Neural progenitor cell (in vitro differentiated cells): ENCODE measurements at regions not wholly inside any gene's neighbourhood (a gene's known extent, or its start where the extent isn't known, plus 50 kb on each side); places are given as distances from the start of the nearest gene placed in this dataset.

Source experiments
- DNase-seq: peaks from one replicate; pipeline ENCODE4 v3.0.0-alpha.2; 2016; ENCODE audit warnings: low spot score
- H2AFZ ChIP-seq: fragments of 200-600 bp; sonication (generic); replicated peaks from 2 replicates; pipeline ENCODE4 v1.6.1; 2016; ENCODE audit warnings: antibody characterized with exemption
- H3F3A ChIP-seq: fragments of 200-600 bp; sonication (generic); 2 replicates; pipeline ENCODE4 v1.6.1; 2016; ENCODE audit warnings: antibody characterized with exemption, low read depth
- H3K27ac ChIP-seq: fragments of 200-600 bp; sonication (generic); 2 replicates; pipeline ENCODE4 v1.5.1; 2016; ENCODE audit warnings: mild to moderate bottlenecking
- H3K27me3 ChIP-seq: fragments of 200-600 bp; sonication (generic); 2 replicates; pipeline ENCODE4 v1.6.1; 2016; ENCODE audit warnings: mild to moderate bottlenecking, moderate library complexity
- H3K36me3 ChIP-seq: fragments of 200-600 bp; sonication (generic); 2 replicates; pipeline ENCODE4 v1.5.1; 2016
- H3K4me1 ChIP-seq: fragments of 200-600 bp; sonication (generic); 2 replicates; pipeline ENCODE4 v1.6.1; 2016; ENCODE audit warnings: mixed run types
- H3K4me2 ChIP-seq: fragments of 200-600 bp; sonication (generic); 2 replicates; pipeline ENCODE4 v1.6.1; 2016
- H3K4me3 ChIP-seq: fragments of 200-600 bp; sonication (generic); 2 replicates; pipeline ENCODE4 v1.5.1; 2016
- H3K79me2 ChIP-seq: fragments of 200-600 bp; sonication (generic); 2 replicates; pipeline ENCODE4 v1.6.1; 2016; ENCODE audit warnings: low read depth
- H3K9ac ChIP-seq: fragments of 200-600 bp; sonication (generic); 2 replicates; pipeline ENCODE4 v1.6.1; 2016
- H3K9me3 ChIP-seq: fragments of 200-600 bp; sonication (generic); 2 replicates; pipeline ENCODE4 v1.5.1; 2016; ENCODE audit warnings: low read depth
- H4K20me1 ChIP-seq: fragments of 200-600 bp; sonication (generic); 2 replicates; pipeline ENCODE4 v1.6.1; 2016; ENCODE audit warnings: low read depth
- H3K27ac Mint-ChIP-seq: 3 replicates; pipeline ENCODE4 v1.8.0; 2021; ENCODE audit warnings: mixed read lengths
- H3K27me3 Mint-ChIP-seq: 2 replicates; pipeline ENCODE4 v1.8.0; 2022; ENCODE audit warnings: low read depth, mild to moderate bottlenecking, inconsistent platforms, moderate library complexity, mixed read lengths; ENCODE audit not compliant: insufficient read depth
- H3K36me3 Mint-ChIP-seq: 3 replicates; pipeline ENCODE4 v1.8.0; 2021; ENCODE audit warnings: mixed read lengths
- H3K4me1 Mint-ChIP-seq: 3 replicates; pipeline ENCODE4 v1.8.0; 2021; ENCODE audit warnings: mixed read lengths
- H3K4me3 Mint-ChIP-seq: 3 replicates; pipeline ENCODE4 v1.8.0; 2021; ENCODE audit warnings: mild to moderate bottlenecking, moderate library complexity, mixed read lengths
- H3K9me3 Mint-ChIP-seq: 3 replicates; pipeline ENCODE4 v1.8.0; 2020; ENCODE audit warnings: mixed read lengths
- CTCF ChIP-seq: fragments of 200-600 bp; sonication (generic); IDR thresholded peaks from 2 replicates; pipeline ENCODE4 v1.5.1; 2017; ENCODE audit warnings: antibody characterized with exemption, mild to moderate bottlenecking
- EZH2 ChIP-seq: fragments of 200-600 bp; sonication (generic); IDR thresholded peaks from 2 replicates; pipeline ENCODE4 v1.6.1; 2017; ENCODE audit warnings: antibody characterized with exemption, mild to moderate bottlenecking, moderate library complexity
- EZH2phosphoT487 ChIP-seq: fragments of 200-600 bp; sonication (generic); IDR thresholded peaks from 2 replicates; pipeline ENCODE4 v1.6.1; 2017; ENCODE audit warnings: antibody characterized with exemption

- no peak overlapping the region for H3K9ac ChIP-seq
Observed at GRCh38 chr6:145070791-145071190, 664.5 kb downstream of the EPM2A start.

GRCh38 chr6:145071836-145072235, 663.5 kb downstream of the EPM2A start:
- Mint-ChIP-seq H3K4me1 (no peaks in the 10 kb centered on the region), H3K9me3 (peaks cover 2% of the 10 kb centered on the region), H3K36me3 (no peaks in the 10 kb centered on the region), H3K4me3 (no peak overlapping the region), H3K27me3 (no peaks in the 10 kb centered on the region), H3K27ac (no peak overlapping the region)
- H4K20me1 ChIP-seq, result no peaks in the 10 kb centered on the region
- no peaks in the 10 kb centered on the region for H3K36me3 ChIP-seq
- no peak overlapping the region for H3K27ac ChIP-seq
- peaks cover 12% of the 10 kb centered on the region for H3K4me1 ChIP-seq
- H3K79me2 ChIP-seq, result no peaks in the 10 kb centered on the region
- no peak overlapping the region for H3K9ac ChIP-seq
- no peak for DNase-seq
- no peak overlapping the region for H2AFZ ChIP-seq
- no peaks in the 10 kb centered on the region for H3K27me3 ChIP-seq
- H3F3A ChIP-seq, result no peaks in the 10 kb centered on the region
- H3K9me3 ChIP-seq, result no peaks in the 10 kb centered on the region
- H3K4me3 ChIP-seq, result no peak overlapping the region
- no peak overlapping the region for H3K4me2 ChIP-seq
- TF ChIP-seq EZH2phosphoT487, result no peak
- no peak for TF ChIP-seq EZH2
- TF ChIP-seq CTCF, result no peak

More at GRCh38 chr6:145070791-145071190, 664.5 kb downstream of the EPM2A start:
- no peak overlapping the region for H3K4me3 ChIP-seq
- H3K36me3 ChIP-seq, result no peaks in the 10 kb centered on the region
- H3K9me3 Mint-ChIP-seq, result peaks cover 2% of the 10 kb centered on the region
- no peak overlapping the region for H2AFZ ChIP-seq
- no peaks in the 10 kb centered on the region for H3K4me1 Mint-ChIP-seq
- no peak overlapping the region for H3K27ac ChIP-seq
- H3K27me3 ChIP-seq, result no peaks in the 10 kb centered on the region
- H3K4me1 ChIP-seq, result peaks cover 12% of the 10 kb centered on the region
- H3K36me3 Mint-ChIP-seq, result no peaks in the 10 kb centered on the region
- H4K20me1 ChIP-seq, result no peaks in the 10 kb centered on the region
- H3K27ac Mint-ChIP-seq, result no peak overlapping the region
- H3K9me3 ChIP-seq, result no peaks in the 10 kb centered on the region
- no peak overlapping the region for H3K4me2 ChIP-seq
- no peaks in the 10 kb centered on the region for H3K79me2 ChIP-seq
- no peak for DNase-seq
- no peak for TF ChIP-seq EZH2
- TF ChIP-seq EZH2phosphoT487, result no peak
- TF ChIP-seq CTCF, result no peak
- no peaks in the 10 kb centered on the region for H3F3A ChIP-seq
- no peak overlapping the region for H3K4me3 Mint-ChIP-seq
- H3K27me3 Mint-ChIP-seq, result no peaks in the 10 kb centered on the region

GRCh38 chr6:145073811-145074210, 661.5 kb downstream of the EPM2A start:
- H3F3A ChIP-seq, result no peaks in the 10 kb centered on the region
- no peaks in the 10 kb centered on the region for H3K79me2 ChIP-seq
- no peaks in the 10 kb centered on the region for H4K20me1 ChIP-seq
- no peaks in the 10 kb centered on the region for H3K4me1 Mint-ChIP-seq
- no peak overlapping the region for H3K27ac ChIP-seq
- H3K36me3 Mint-ChIP-seq, result no peaks in the 10 kb centered on the region
- H3K27me3 Mint-ChIP-seq, result peaks cover 2% of the 10 kb centered on the region
- H3K4me3 ChIP-seq, result no peak overlapping the region
- TF ChIP-seq EZH2phosphoT487 (no peak), EZH2 (no peak), CTCF (no peak)
- no peak overlapping the region for H3K4me2 ChIP-seq
- DNase-seq, result no peak
- no peak overlapping the region for H3K4me3 Mint-ChIP-seq
- no peak overlapping the region for H3K27ac Mint-ChIP-seq
- no peaks in the 10 kb centered on the region for H3K27me3 ChIP-seq
- H3K9ac ChIP-seq, result no peak overlapping the region
- H3K9me3 Mint-ChIP-seq, result peaks cover 2% of the 10 kb centered on the region
- peaks cover 6% of the 10 kb centered on the region for H3K4me1 ChIP-seq
- no peaks in the 10 kb centered on the region for H3K9me3 ChIP-seq
- no peak overlapping the region for H2AFZ ChIP-seq
- no peaks in the 10 kb centered on the region for H3K36me3 ChIP-seq

GRCh38 chr6:145074805-145075204, 660.5 kb downstream of the EPM2A start:
- no peaks in the 10 kb centered on the region for H3K36me3 Mint-ChIP-seq
- Histone ChIP-seq H3K36me3 (no peaks in the 10 kb centered on the region), H3K9me3 (no peaks in the 10 kb centered on the region), H3K27ac (no peak overlapping the region), H4K20me1 (no peaks in the 10 kb centered on the region), H3K4me2 (no peak overlapping the region), H3K4me1 (no peaks in the 10 kb centered on the region), H3K27me3 (no peaks in the 10 kb centered on the region), H3F3A (no peaks in the 10 kb centered on the region), H2AFZ (no peak overlapping the region), H3K79me2 (no peaks in the 10 kb centered on the region), H3K4me3 (no peak overlapping the region), H3K9ac (no peak overlapping the region)
- peaks cover 2% of the 10 kb centered on the region for H3K27me3 Mint-ChIP-seq
- H3K9me3 Mint-ChIP-seq, result peaks cover 2% of the 10 kb centered on the region
- no peak overlapping the region for H3K27ac Mint-ChIP-seq
- no peak for DNase-seq
- TF ChIP-seq CTCF, result no peak
- no peak for TF ChIP-seq EZH2
- no peak for TF ChIP-seq EZH2phosphoT487
- H3K4me3 Mint-ChIP-seq, result no peak overlapping the region
- no peaks in the 10 kb centered on the region for H3K4me1 Mint-ChIP-seq
